Astrocyte (in vitro differentiated cells and primary cell): ENCODE measurements at regions not wholly inside any gene's neighbourhood (a gene's known extent, or its start where the extent isn't known, plus 50 kb on each side); places are given as distances from the start of the nearest gene placed in this dataset.

Experiments used
- DNase-seq: peaks from one replicate; pipeline ENCODE4 v3.0.0-alpha.2; 2010; ENCODE audit warnings: low read depth
- FAIRE-seq: peaks from 2 replicates; lab custom pipeline; 2011; peaks lifted over from hg19 to GRCh38; lab: Jason Lieb, UNC
- H2AFZ ChIP-seq: 2 replicates; pipeline ENCODE4 v1.6.0; 2012; ENCODE audit warnings: low read depth, low read length, inconsistent platforms
- H3K27ac ChIP-seq: 2 replicates; pipeline ENCODE4 v1.5.1; 2011; ENCODE audit warnings: low read depth, low read length, inconsistent platforms
- H3K27me3 ChIP-seq: 2 replicates; pipeline ENCODE4 v1.6.0; 2011; ENCODE audit warnings: low read length, inconsistent platforms; ENCODE audit not compliant: insufficient read depth
- H3K36me3 ChIP-seq: 2 replicates; pipeline ENCODE4 v1.5.1; 2011; ENCODE audit warnings: low read length, inconsistent platforms; ENCODE audit not compliant: insufficient read depth
- H3K4me1 ChIP-seq: 2 replicates; pipeline ENCODE4 v1.5.1; 2011; ENCODE audit warnings: low read length, inconsistent platforms; ENCODE audit not compliant: insufficient read depth
- H3K4me2 ChIP-seq: 2 replicates; pipeline ENCODE4 v1.6.0; 2012; ENCODE audit warnings: low read length, inconsistent platforms
- H3K4me3 ChIP-seq: 2 replicates; pipeline ENCODE4 v1.5.1; 2011; ENCODE audit warnings: low read depth, mild to moderate bottlenecking, low read length, inconsistent platforms; ENCODE audit not compliant: insufficient read depth
- H3K79me2 ChIP-seq: 2 replicates; pipeline ENCODE4 v1.6.0; 2012; ENCODE audit warnings: mild to moderate bottlenecking, low read length, inconsistent platforms; ENCODE audit not compliant: insufficient read depth
- H3K9ac ChIP-seq: 2 replicates; pipeline ENCODE4 v1.6.0; 2012; ENCODE audit warnings: mild to moderate bottlenecking, low read length, inconsistent platforms
- H3K9me3 ChIP-seq: 2 replicates; pipeline ENCODE4 v1.5.1; 2012; ENCODE audit warnings: low read depth, mild to moderate bottlenecking, low read length, inconsistent platforms; ENCODE audit not compliant: insufficient read depth
- H4K20me1 ChIP-seq: 2 replicates; pipeline ENCODE4 v1.6.0; 2012; ENCODE audit warnings: low read length, inconsistent platforms; ENCODE audit not compliant: insufficient read depth
- H3K27ac Mint-ChIP-seq: one replicate; pipeline ENCODE4 v1.8.0; 2021; ENCODE audit warnings: mild to moderate bottlenecking, mixed read lengths; ENCODE audit not compliant: unreplicated experiment
- H3K27me3 Mint-ChIP-seq: one replicate; pipeline ENCODE4 v1.8.0; 2021; ENCODE audit warnings: low read depth, mixed read lengths; ENCODE audit not compliant: unreplicated experiment
- H3K36me3 Mint-ChIP-seq: one replicate; pipeline ENCODE4 v1.8.0; 2021; ENCODE audit warnings: low read depth, mixed read lengths; ENCODE audit not compliant: unreplicated experiment
- H3K4me1 Mint-ChIP-seq: one replicate; pipeline ENCODE4 v1.8.0; 2021; ENCODE audit warnings: low read depth, mixed read lengths; ENCODE audit not compliant: unreplicated experiment
- H3K4me3 Mint-ChIP-seq: one replicate; pipeline ENCODE4 v1.8.0; 2021; ENCODE audit warnings: mild to moderate bottlenecking, moderate library complexity, mixed read lengths; ENCODE audit not compliant: unreplicated experiment
- H3K9me3 Mint-ChIP-seq: one replicate; pipeline ENCODE4 v1.8.0; 2021; ENCODE audit warnings: mild to moderate bottlenecking, mixed read lengths; ENCODE audit not compliant: unreplicated experiment
- CTCF ChIP-seq: IDR thresholded peaks from 2 replicates; pipeline ENCODE4 v1.5.1; 2011; ENCODE audit warnings: low read depth, mild to moderate bottlenecking, inconsistent platforms, low read length, moderate library complexity; ENCODE audit not compliant: insufficient read depth
- EZH2 ChIP-seq: IDR thresholded peaks from 2 replicates; pipeline ENCODE4 v1.6.1; 2012; ENCODE audit warnings: mild to moderate bottlenecking, low read length, inconsistent platforms; ENCODE audit not compliant: insufficient read depth

GRCh38 chr20:58044286-58044685 lies 184.2 kb downstream of the ANKRD60 start:
- peaks cover 3% of the 10 kb centered on the region for H3K27me3 ChIP-seq
- FAIRE-seq (no peak), DNase-seq (no peak)
- no peaks in the 10 kb centered on the region for H3K9me3 ChIP-seq
- no peak overlapping the region for H3K27ac ChIP-seq
- Mint-ChIP-seq H3K9me3 (peaks cover 1% of the 10 kb centered on the region), H3K36me3 (no peaks in the 10 kb centered on the region), H3K27me3 (peaks cover 63% of the 10 kb centered on the region), H3K4me3 (no peak overlapping the region), H3K4me1 (peaks cover 8% of the 10 kb centered on the region), H3K27ac (no peak overlapping the region)
- no peak overlapping the region for H2AFZ ChIP-seq
- no peaks in the 10 kb centered on the region for H3K79me2 ChIP-seq
- H3K4me3 ChIP-seq, result no peak overlapping the region
- no peak overlapping the region for H3K9ac ChIP-seq
- H3K36me3 ChIP-seq, result no peaks in the 10 kb centered on the region
- H4K20me1 ChIP-seq, result no peaks in the 10 kb centered on the region
- H3K4me1 ChIP-seq, result peaks cover 15% of the 10 kb centered on the region
- TF ChIP-seq EZH2, result no peak
- no peak for TF ChIP-seq CTCF
- no peak overlapping the region for H3K4me2 ChIP-seq

- no peaks in the 10 kb centered on the region for H3K36me3 ChIP-seq
- FAIRE-seq (no peak), DNase-seq (no peak)
- H3K27me3 ChIP-seq, result peaks cover 3% of the 10 kb centered on the region
- Mint-ChIP-seq H3K27me3 (peaks cover 67% of the 10 kb centered on the region), H3K4me1 (peaks cover 8% of the 10 kb centered on the region), H3K9me3 (peaks cover 1% of the 10 kb centered on the region), H3K27ac (no peak overlapping the region), H3K36me3 (peaks cover under 1% of the 10 kb centered on the region), H3K4me3 (no peak overlapping the region)
- peaks cover 15% of the 10 kb centered on the region for H3K4me1 ChIP-seq
- H2AFZ ChIP-seq, result no peak overlapping the region
- H4K20me1 ChIP-seq, result no peaks in the 10 kb centered on the region
- no peak overlapping the region for H3K4me3 ChIP-seq
- H3K4me2 ChIP-seq, result no peak overlapping the region
- no peaks in the 10 kb centered on the region for H3K9me3 ChIP-seq
- H3K27ac ChIP-seq, result no peak overlapping the region
- TF ChIP-seq EZH2 (no peak), CTCF (no peak)
- no peak overlapping the region for H3K9ac ChIP-seq
- H3K79me2 ChIP-seq, result no peaks in the 10 kb centered on the region
These were observed 185.0 kb downstream of the ANKRD60 start for GRCh38 chr20:58043236-58044140.

- H3K27ac Mint-ChIP-seq, result no peak overlapping the region
- no peak for DNase-seq
These were observed 185.9 kb downstream of the ANKRD60 start for GRCh38 chr20:58042591-58042990.

More at GRCh38 chr20:58042591-58042990, 185.9 kb downstream of the ANKRD60 start:
- no peak overlapping the region for H3K4me3 ChIP-seq
- peaks cover 72% of the 10 kb centered on the region for H3K27me3 Mint-ChIP-seq
- peaks cover 1% of the 10 kb centered on the region for H3K9me3 Mint-ChIP-seq
- H3K4me3 Mint-ChIP-seq, result no peak overlapping the region
- H3K9ac ChIP-seq, result no peak overlapping the region
- H3K36me3 ChIP-seq, result no peaks in the 10 kb centered on the region
- H3K4me2 ChIP-seq, result no peak overlapping the region
- H3K36me3 Mint-ChIP-seq, result peaks cover 2% of the 10 kb centered on the region
- H2AFZ ChIP-seq, result no peak overlapping the region
- H3K4me1 ChIP-seq, result peaks cover 11% of the 10 kb centered on the region
- no peaks in the 10 kb centered on the region for H4K20me1 ChIP-seq
- TF ChIP-seq CTCF (no peak), EZH2 (no peak)
- no peak overlapping the region for H3K27ac ChIP-seq
- peaks cover 3% of the 10 kb centered on the region for H3K27me3 ChIP-seq
- FAIRE-seq, result no peak
- no peaks in the 10 kb centered on the region for H3K79me2 ChIP-seq
- peaks cover 8% of the 10 kb centered on the region for H3K4me1 Mint-ChIP-seq
- no peaks in the 10 kb centered on the region for H3K9me3 ChIP-seq
